OCI-LY7 (cell line): ENCODE measurements at regions not wholly inside any gene's neighbourhood (a gene's known extent, or its start where the extent isn't known, plus 50 kb on each side); places are given as distances from the start of the nearest gene placed in this dataset.

ENCODE experiments used
- CTCF ChIP-seq: fragments of 200-600 bp; sonication (generic); conservative IDR thresholded peaks from 2 replicates; pipeline ENCODE4 v1.5.1; 2014; ENCODE audit warnings: mild to moderate bottlenecking, antibody characterized with exemption, low read length, moderate library complexity, mixed read lengths
- EZH2phosphoT487 ChIP-seq: fragments of 200-600 bp; sonication (generic); IDR thresholded peaks from 2 replicates; pipeline ENCODE4 v1.6.1; 2018; ENCODE audit warnings: low read depth, borderline replicate concordance, mild to moderate bottlenecking, mixed run types, antibody characterized with exemption, low read length, moderate library complexity, mixed read lengths

GRCh38 chr16:54654429-54654828 is 276.2 kb upstream of the IRX5 start:
- TF ChIP-seq CTCF (no peak), EZH2phosphoT487 (no peak)
